Fibroblast of villous mesenchyme (primary cell): ENCODE measurements at regions not wholly inside any gene's neighbourhood (a gene's known extent, or its start where the extent isn't known, plus 50 kb on each side); places are given as distances from the start of the nearest gene placed in this dataset.

Experiments
- DNase-seq: peaks from one replicate; pipeline ENCODE4 v3.0.0-alpha.2; 2010; ENCODE audit warnings: low read depth
- H3K4me3 ChIP-seq: 2 replicates; pipeline ENCODE4 v1.5.1; 2011; ENCODE audit warnings: low read depth, mild to moderate bottlenecking, low read length
- TF ChIP-seq, protein P1 (sequence below): IDR thresholded peaks from 2 replicates; pipeline ENCODE4 v1.5.1; 2012; ENCODE audit warnings: low read depth, mild to moderate bottlenecking, low read length; ENCODE audit not compliant: insufficient read depth

DNA sequence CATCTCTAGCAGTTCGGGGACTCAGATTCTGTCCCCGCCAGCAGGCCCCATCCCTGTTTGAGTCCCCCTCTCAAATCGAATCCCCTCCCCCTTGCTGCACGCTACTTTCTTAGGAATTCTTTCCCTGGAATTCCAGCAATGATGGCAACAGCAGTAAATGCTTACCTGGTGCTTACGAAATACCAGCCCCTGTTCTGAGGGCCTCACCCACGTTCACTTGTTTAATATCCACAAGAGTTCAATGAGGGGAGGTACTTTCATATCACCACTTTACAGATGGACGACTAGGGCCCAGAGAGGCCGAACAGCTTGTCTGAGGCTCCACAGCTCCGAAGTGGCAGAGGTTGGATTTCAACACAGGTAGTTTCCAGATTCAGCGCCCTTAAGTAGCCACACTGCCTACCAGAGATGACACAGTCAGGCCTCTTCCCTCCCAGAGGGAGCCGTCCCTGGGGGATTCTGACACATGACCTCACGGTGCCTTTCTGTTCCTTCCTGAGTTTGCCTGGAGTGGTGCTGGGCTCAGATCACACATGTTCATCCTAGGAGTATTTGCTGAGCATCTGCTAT is 120.7 kb upstream of the GSE1 start:
- TF ChIP-seq, protein P1, sequence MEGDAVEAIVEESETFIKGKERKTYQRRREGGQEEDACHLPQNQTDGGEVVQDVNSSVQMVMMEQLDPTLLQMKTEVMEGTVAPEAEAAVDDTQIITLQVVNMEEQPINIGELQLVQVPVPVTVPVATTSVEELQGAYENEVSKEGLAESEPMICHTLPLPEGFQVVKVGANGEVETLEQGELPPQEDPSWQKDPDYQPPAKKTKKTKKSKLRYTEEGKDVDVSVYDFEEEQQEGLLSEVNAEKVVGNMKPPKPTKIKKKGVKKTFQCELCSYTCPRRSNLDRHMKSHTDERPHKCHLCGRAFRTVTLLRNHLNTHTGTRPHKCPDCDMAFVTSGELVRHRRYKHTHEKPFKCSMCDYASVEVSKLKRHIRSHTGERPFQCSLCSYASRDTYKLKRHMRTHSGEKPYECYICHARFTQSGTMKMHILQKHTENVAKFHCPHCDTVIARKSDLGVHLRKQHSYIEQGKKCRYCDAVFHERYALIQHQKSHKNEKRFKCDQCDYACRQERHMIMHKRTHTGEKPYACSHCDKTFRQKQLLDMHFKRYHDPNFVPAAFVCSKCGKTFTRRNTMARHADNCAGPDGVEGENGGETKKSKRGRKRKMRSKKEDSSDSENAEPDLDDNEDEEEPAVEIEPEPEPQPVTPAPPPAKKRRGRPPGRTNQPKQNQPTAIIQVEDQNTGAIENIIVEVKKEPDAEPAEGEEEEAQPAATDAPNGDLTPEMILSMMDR: no peak
- H3K4me3 ChIP-seq: no peak overlapping the region
- no peak for DNase-seq

DNA sequence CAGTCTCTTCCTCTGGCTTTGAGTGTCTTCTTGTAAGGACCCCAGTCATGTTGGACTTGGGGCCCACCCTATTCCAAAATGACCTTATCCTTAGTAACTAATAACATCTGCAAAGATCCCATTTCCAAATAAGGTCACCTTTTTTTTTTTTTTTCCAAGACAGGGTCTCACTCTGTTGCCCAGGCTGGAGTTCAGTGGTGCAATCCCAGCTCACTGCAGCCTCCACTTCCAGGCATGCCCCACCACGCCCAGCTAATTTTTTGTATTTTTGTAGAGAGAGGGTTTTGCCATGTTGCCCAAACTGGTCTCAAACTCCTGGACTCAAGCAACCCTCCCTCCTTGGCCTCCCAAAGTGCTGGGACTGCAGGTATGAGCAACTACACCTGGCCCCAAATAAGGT is 118.8 kb upstream of the GSE1 start:
- H3K4me3 ChIP-seq: no peak overlapping the region
- TF ChIP-seq, protein P1: no peak
- DNase-seq: no peak

DNA sequence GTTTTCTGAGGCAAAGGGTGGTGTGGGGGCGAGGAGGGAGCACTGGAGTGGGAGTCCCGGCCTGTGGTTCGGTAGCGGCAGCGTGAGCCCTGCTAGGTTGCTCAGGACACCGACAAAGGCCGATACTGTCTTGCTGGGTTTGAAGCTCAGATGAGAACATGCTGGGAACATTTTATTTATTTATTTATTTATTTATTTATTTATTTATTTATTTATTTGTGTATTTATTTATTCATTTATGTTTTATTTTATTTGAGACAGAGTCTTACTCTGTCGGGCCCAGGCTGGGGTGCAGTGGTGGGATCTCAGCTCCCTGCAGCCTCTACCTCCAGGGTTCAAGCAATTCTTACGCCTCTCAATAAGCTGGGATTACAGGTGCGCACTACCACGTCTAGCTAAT is 117.9 kb upstream of the GSE1 start:
- H3K4me3 ChIP-seq: no peak overlapping the region
- no peak for DNase-seq
- TF ChIP-seq, protein P1: no peak

DNA sequence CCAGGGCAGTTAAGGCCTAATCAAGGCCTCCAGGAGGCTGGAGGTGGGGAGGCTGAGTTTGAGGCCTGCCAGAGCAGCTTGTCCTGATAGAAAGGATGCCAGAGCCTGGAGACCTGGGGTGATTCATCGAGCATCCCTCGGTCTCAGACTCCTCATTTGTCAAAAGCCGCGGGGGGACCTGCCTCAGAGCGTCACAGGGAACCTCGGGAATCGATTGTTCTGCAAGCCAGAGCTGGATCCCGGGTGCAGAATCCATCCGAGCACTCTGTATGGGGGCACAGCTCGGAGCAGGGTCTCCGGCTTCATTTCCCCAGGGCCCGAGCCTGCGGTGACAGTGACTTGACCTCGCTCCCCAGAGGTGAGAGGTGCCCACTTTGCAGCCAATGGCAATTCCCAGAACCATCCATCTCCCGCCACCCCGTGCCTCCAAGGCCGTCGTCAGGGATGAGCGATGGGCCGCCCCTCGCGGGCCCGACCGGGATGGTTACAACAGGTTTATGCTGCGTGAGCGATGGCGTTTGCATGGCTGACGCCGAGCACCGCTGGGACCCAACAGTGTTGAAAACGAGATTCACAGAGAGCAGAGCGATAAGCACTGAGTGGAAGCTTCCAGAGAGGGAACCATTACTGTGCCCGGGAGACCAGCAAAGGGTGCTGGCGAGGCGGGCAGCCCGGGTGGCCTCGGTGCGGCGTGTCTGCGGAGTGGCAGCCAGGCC is 117.1 kb upstream of the GSE1 start:
- TF ChIP-seq, protein P1: no peak
- H3K4me3 ChIP-seq: no peak overlapping the region
- no peak for DNase-seq

DNA sequence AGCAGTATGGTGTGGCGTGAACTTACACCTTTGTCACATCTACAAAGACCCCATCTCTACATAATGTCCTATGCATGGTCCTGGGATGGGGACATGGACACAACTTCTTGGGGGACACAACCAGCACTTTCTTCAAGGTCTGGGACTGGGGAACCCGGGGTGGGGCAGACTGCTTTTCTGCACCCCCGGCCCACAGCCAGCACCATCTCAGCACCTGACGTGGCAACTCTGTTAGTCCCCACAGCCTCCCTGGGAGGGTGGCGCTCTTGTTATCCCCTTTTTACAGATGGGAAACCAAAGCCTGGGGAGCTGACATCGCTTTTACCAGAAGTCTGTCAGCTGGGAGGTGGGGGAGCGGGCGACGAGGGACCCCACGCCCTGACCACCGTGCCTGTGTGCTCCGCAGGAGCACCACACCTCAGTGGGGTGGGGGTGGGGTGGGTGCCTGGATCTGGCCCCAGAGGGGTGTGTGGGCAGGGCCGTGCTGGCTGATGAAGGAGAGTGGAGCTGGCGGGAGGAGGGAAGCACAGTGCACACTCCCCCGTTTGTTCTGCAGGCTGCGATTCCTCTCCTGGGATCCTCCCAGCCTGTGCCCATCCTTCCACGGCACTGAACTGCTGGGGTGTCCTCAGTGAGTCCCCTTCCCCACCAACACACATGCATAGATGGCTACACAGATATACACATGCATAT is 115.4 kb upstream of the GSE1 start:
- DNase-seq: no peak
- TF ChIP-seq, protein P1: no peak
- H3K4me3 ChIP-seq: no peak overlapping the region

DNA sequence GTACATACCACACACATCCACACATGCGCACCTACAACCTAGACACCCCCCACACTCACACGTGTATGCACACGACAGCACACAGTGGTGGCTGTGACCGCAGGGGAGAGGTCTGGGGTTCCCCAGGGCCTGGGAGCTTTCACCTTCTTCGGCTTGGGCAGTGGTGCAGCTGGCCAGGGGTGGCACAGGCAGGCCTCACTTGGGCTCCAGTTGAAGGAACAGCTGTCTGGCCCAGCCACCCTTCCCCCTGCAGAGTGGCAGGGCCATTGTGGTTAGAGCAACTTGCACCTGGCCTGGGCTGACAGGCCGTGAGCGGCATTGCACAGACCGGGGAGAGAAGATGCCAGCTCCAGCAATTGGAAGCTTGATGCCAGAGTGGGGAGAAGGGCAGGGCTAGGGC is 114.5 kb upstream of the GSE1 start:
- TF ChIP-seq, protein P1: no peak
- H3K4me3 ChIP-seq: no peak overlapping the region
- DNase-seq: no peak
